GM18511 (cell line): ENCODE measurements at regions not wholly inside any gene's neighbourhood (a gene's known extent, or its start where the extent isn't known, plus 50 kb on each side); places are given as distances from the start of the nearest gene placed in this dataset.

Experiments used
- ATAC-seq: cut with Tn5 transposase; IDR thresholded peaks from one replicate; pipeline ENCODE4 v1.9.1; 2021; ENCODE audit warnings: mild to moderate bottlenecking, moderate library complexity; ENCODE audit not compliant: unreplicated experiment

GRCh38 chr4:181650033-181650825, 593.0 kb upstream of the TENM3 start:
- no peak for ATAC-seq

GRCh38 chr4:181656748-181657147, 586.5 kb upstream of the TENM3 start:
- ATAC-seq = no peak

- no peak for ATAC-seq
These were observed 584.0 kb upstream of the TENM3 start for GRCh38 chr4:181659202-181659601.

GRCh38 chr4:181659876-181660275, 583.3 kb upstream of the TENM3 start:
- no peak for ATAC-seq

- no peak for ATAC-seq
These were observed 582.1 kb upstream of the TENM3 start for GRCh38 chr4:181661090-181661489.

- ATAC-seq = no peak
These were observed 581.3 kb upstream of the TENM3 start for GRCh38 chr4:181661923-181662322.

- no peak for ATAC-seq
These were observed 580.8 kb upstream of the TENM3 start for GRCh38 chr4:181662383-181662782.

- ATAC-seq = no peak
These were observed 572.7 kb upstream of the TENM3 start for GRCh38 chr4:181670506-181670905.

- no peak for ATAC-seq
These were observed 571.5 kb upstream of the TENM3 start for GRCh38 chr4:181671672-181672071.

- ATAC-seq = no peak
These were observed 570.5 kb upstream of the TENM3 start for GRCh38 chr4:181672751-181673150.

GRCh38 chr4:181674315-181674875, 568.8 kb upstream of the TENM3 start:
- no peak for ATAC-seq

- no peak for ATAC-seq
These were observed 566.7 kb upstream of the TENM3 start for GRCh38 chr4:181676546-181676945.

- ATAC-seq = no peak
These were observed 566.0 kb upstream of the TENM3 start for GRCh38 chr4:181677201-181677600.

- no peak for ATAC-seq
These were observed 565.6 kb upstream of the TENM3 start for GRCh38 chr4:181677621-181678020.

- no peak for ATAC-seq
These were observed 563.4 kb upstream of the TENM3 start for GRCh38 chr4:181679754-181680153.

GRCh38 chr4:181682367-181683047, 560.7 kb upstream of the TENM3 start:
- ATAC-seq = no peak

- ATAC-seq = no peak
These were observed 558.9 kb upstream of the TENM3 start for GRCh38 chr4:181684310-181684709.

- ATAC-seq = no peak
These were observed 557.7 kb upstream of the TENM3 start for GRCh38 chr4:181685461-181685860.

GRCh38 chr4:181685911-181686310, 557.3 kb upstream of the TENM3 start:
- no peak for ATAC-seq

- no peak for ATAC-seq
These were observed 556.1 kb upstream of the TENM3 start for GRCh38 chr4:181687116-181687515.

- ATAC-seq = no peak
These were observed 554.8 kb upstream of the TENM3 start for GRCh38 chr4:181688432-181688831.

GRCh38 chr4:181688872-181689271, 554.3 kb upstream of the TENM3 start:
- no peak for ATAC-seq
